NB4 (cell line): ENCODE measurements at regions not wholly inside any gene's neighbourhood (a gene's known extent, or its start where the extent isn't known, plus 50 kb on each side); places are given as distances from the start of the nearest gene placed in this dataset.
A peak's percentile ranks its signal among the peaks of the same experiment; 100 is the strongest.

Source experiments
- DNase-seq: peaks from one replicate; pipeline ENCODE4 v3.0.0; 2010; ENCODE audit warnings: low read depth
- H3K4me3 ChIP-seq: one replicate; pipeline ENCODE4 v1.5.1; 2011; ENCODE audit warnings: mild to moderate bottlenecking, low read depth, low read length, moderate library complexity
- CTCF ChIP-seq: IDR thresholded peaks from one replicate; pipeline ENCODE4 v1.5.1; 2012; ENCODE audit warnings: low read depth, low read length
- MAX ChIP-seq: IDR thresholded peaks from 2 replicates; pipeline ENCODE4 v1.6.1; 2011; ENCODE audit warnings: low read depth, low read length
- MYC ChIP-seq: IDR thresholded peaks from 2 replicates; pipeline ENCODE4 v1.6.1; 2011; ENCODE audit warnings: low read depth, low read length
- POLR2A ChIP-seq: IDR thresholded peaks from 2 replicates; pipeline ENCODE4 v1.6.1; 2011; ENCODE audit warnings: mild to moderate bottlenecking; ENCODE audit not compliant: insufficient read length; ENCODE audit errors: extremely low read depth

- peak; percentile 100 for DNase-seq
- TF ChIP-seq CTCF, result no peak
- peak; percentile 88 for TF ChIP-seq MYC
- no peak for TF ChIP-seq POLR2A
- TF ChIP-seq MAX, result peak; percentile 92
- H3K4me3 ChIP-seq, result peak overlapping the region; percentile 45
Observed at GRCh38 chr7:25615593-25615992, 387.3 kb upstream of the NPVF start.

- TF ChIP-seq MAX, result no peak
- no peak for TF ChIP-seq POLR2A
- TF ChIP-seq CTCF, result no peak
- TF ChIP-seq MYC, result no peak
- no peak overlapping the region for H3K4me3 ChIP-seq
- peak; percentile 63 for DNase-seq
Observed at GRCh38 chr7:25617214-25617613, 388.9 kb upstream of the NPVF start.

GRCh38 chr7:25617673-25618072 lies 389.4 kb upstream of the NPVF start:
- TF ChIP-seq MAX (no peak), CTCF (no peak), MYC (no peak), POLR2A (no peak)
- no peak overlapping the region for H3K4me3 ChIP-seq
- DNase-seq, result no peak

- no peak for DNase-seq
- no peak for TF ChIP-seq MAX
- no peak for TF ChIP-seq CTCF
- TF ChIP-seq POLR2A, result no peak
- no peak for TF ChIP-seq MYC
- H3K4me3 ChIP-seq, result peak overlapping the region; percentile 61
Observed at GRCh38 chr7:25619381-25619780, 391.1 kb upstream of the NPVF start.

- TF ChIP-seq CTCF (no peak), MAX (peak; percentile 90), POLR2A (no peak), MYC (peak; percentile 92)
- H3K4me3 ChIP-seq, result peak overlapping the region; percentile 61
- DNase-seq, result peak; percentile 96
Observed at GRCh38 chr7:25619963-25620799, 391.9 kb upstream of the NPVF start.

GRCh38 chr7:25621993-25622392 lies 393.7 kb upstream of the NPVF start:
- no peak for DNase-seq
- H3K4me3 ChIP-seq, result no peak overlapping the region
- TF ChIP-seq MYC (no peak), CTCF (no peak), POLR2A (no peak), MAX (no peak)
